Amniotic epithelial cell (primary cell): ENCODE measurements at regions not wholly inside any gene's neighbourhood (a gene's known extent, or its start where the extent isn't known, plus 50 kb on each side); places are given as distances from the start of the nearest gene placed in this dataset.
"Not testable (repeated sequence)": the region's sequence is repeated elsewhere in the genome, so short reads cannot be mapped to it uniquely, and the experiment has no call there.

Source experiments
- DNase-seq: peaks from one replicate; pipeline ENCODE4 v3.0.0-alpha.2; 2010; ENCODE audit warnings: low read depth

DNA sequence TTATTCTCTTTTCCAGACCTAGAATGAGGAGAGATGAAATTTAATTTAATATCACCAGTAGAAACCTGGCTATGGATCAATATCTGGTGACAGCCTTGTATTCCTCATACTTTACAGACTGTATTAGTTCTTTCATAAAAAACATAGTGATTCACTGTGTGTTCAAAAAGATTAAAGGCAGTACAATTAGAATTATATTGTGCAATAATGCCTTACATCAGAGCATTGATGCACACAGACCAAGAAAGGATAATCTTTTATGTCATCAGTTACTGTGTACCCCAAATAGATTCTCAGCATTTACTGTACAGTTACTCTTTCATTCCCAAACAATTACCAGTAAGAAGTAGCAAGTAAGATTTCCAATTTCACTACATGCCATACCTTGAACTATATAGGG is 260.5 kb upstream of the ANXA10 start:
- peak; percentile 44 for DNase-seq

DNA sequence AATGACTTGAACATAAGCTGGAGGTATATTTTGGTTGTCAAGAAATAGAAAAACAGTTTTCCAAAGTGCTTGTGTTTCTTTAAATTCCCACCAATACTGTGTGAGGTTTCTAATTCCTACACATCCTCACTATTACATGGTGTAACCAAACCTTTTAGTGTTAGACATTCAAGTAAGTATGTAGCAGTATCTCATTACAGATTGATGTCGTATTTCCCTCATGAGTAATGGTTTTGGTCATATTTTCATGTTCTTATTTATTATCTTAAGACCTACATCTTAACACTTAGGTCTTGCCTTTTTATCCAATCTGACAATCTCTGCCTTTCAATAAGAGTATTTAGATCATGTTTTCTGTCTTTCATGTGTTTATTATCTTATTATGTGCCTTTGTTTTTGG is 253.7 kb upstream of the ANXA10 start:
- DNase-seq: no peak

DNA sequence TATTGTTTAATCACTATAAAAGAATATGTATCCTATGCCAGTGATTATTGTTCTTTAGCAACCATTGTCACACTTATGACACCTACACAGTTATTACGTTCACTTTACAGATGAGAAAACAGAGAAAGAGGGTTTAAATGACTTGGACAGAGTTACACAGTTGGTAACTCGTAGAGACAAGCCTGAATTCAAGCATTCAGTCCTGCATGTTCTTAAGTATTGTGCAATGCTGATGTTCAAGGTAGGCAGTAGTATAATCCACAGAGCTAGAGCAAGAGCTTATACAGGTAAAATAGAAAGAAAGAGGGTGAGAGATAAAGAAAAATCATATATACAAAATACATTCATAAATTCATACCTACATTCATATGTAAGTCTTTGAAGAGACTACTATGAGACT is 249.8 kb upstream of the ANXA10 start:
- DNase-seq: no peak

DNA sequence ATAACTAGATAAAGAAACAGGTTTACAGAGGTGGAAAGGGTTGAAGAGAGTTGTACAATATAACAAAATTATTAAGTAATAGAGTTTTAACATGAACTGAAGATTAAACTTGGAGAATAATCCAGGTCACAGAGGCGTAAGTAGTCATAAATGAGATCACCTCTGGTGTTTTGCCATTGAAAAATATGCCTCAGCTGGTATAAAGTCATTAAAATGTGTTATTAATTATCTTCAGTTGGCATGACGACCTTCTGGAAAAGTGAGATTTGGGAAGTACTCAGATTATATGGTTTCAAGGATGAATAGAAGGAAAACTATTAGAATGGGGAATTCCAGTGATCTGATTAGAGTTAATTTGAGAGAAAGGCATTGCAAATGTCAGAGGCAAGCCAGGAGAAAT is 237.5 kb upstream of the ANXA10 start:
- DNase-seq: no peak

DNA sequence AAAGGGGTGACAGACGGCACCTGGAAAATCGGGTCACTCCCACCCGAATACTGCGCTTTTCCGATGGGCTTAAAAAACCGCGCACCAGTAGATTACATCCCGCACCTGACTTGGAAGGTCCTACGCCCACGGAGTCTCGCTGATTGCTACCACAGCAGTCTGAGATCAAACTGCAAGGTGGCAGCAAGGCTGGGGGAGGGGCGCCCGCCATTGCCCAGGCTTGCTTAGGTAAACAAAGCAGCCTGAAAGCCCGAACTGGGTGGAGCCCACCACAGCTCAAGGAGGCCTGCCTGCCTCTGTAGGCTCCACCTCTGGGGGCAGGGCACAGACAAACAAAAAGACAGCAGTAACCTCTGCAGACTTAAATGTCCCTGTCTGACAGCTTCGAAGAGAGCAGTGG is 234.2 kb upstream of the ANXA10 start:
- DNase-seq: not testable (repeated sequence)

DNA sequence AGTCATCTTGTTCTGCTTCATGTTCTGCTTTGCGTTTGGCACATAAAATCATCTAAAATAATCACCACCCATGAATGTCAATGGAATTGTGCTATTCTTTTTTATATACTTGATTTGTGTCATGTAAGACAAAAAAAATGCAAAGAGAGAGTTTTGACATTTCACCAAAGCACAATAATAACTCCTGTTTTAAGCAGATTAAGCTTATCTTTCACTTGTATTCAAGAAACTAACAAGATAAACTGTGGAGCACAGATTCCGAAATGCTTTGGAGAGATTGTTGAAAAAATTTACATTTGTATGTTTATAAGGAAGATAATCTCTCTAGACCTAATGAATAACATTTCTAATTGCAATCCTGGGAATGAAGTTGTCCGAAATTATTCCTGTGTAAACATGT is 225.1 kb upstream of the ANXA10 start:
- no peak for DNase-seq

DNA sequence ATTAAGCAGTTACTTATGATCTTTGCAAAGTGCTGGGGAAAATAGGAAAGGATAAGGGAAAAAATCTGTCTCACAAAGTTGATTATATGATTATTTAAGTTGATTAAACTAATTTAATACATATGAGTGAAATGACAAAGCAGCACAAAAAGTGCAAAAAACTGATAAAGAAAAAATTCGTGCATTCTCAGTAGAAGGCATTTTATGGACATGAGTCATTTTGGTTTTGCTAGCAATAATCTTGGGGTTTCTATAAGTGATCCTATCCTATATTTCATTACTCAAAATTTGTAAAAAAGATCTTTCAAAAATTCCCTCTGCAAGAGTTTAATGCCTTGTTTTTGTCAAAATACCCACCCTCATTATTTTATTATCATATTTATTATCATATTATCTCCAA is 224.2 kb upstream of the ANXA10 start:
- DNase-seq: peak; percentile 23

DNA sequence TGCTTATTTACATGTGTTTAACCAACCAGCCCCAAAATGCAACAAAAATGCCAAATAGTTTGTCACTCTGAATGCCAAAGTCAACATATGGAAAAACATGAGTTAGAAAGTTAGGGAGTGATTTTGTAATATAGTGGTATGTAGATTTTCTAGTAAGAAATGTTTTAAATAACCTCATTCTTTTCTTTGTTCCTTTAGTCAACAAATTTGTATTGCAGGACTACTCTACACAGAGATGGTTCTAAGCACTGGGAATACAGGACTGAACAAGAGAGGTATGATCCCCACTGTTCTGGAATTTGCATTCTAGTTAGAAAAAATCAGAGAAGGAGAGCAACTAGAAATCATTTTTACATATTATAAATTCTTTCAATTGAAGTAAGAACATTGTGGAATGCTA is 218.8 kb upstream of the ANXA10 start:
- DNase-seq: no peak

DNA sequence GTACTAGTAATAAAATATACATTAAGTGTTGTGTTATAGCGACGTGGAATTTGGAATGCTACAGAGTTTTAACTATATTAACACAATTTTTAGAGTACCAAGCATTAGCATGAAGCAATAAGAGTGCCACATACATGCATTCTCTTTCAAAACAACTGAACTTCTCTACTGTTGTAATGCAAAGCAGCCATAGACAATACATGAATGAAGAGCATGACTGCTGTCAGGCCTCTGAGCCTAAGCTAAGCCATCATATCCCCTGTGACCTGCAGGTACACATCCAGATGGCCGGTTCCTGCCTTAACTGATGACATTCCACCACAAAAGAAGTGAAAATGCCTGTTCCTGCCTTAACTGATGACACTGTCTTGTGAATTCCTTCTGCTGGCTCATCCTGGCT is 216.2 kb upstream of the ANXA10 start:
- DNase-seq: not testable (repeated sequence)

DNA sequence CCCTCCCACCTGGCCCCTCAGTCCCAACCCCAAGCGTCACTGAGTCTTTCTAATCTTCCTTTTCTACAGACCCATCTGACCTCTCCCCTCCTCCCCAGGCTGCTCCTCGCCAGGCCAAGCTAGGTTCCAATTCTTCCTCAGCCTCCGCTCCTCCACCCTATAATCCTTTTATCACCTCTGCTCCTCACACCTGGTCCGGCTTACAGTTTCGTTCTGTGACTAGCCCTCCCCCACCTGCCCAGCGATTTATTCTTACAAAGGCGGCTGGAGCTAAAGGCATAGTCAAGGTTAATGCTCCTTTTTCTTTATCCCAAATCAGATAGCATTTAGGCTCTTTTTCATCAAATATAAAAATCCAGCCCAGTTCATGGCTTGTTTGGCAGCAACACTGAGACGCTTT is 214.5 kb upstream of the ANXA10 start:
- not testable (repeated sequence) for DNase-seq

DNA sequence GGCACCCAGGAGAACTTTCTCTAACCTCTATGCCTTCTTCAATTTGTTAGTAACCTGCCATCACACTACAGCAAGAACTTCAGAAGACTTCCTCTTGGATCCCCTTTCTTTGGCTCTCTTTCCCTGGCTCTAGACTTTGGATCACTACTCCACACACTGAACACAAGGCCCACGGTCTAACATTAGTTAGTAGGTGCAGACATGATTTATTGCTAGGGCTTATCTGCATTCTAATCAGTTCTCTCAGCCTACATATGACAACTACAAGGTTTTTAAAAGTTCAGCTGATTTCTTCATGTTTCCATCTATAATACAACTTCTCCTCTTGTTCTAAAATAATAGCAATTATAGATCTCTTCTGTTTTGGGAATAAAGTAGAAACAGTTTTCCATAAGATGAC is 209.1 kb upstream of the ANXA10 start:
- DNase-seq: peak; percentile 77

DNA sequence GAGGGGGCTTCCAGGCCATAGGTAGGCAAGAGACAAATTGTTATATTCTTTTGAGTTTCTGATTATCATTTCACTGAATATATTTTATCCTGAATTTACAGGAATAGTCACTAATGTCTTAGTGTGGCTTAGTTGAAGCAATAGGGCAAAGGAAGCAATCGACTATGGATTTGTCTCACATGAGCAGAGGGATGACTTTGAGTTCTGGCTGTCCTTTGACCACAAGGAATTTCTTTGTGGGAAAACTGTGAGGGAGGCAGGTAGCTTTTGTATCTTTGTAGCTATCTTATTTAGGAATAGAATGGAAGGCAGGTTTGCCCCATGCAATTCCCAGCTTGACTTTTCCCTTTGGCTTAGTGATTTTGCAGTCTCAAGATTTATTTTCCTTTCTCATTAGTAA is 207.3 kb upstream of the ANXA10 start:
- DNase-seq: no peak

DNA sequence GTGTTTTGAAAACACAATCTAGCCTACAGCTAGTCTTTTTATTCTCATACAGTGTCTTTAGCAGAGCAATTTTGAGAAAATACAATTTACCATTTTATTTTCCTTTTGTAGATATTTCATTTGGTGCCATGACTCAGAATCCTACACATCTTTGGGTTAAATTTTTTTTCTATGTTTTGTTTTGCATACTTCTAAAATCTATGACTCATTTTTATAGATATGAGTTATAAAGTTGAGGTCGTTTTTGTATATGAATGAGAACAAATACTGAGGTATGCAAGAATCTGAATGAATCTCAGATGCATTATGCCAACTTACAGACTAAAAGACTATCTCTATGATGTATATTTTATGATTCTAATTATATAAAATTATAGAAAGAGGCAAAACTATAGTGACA is 206.5 kb upstream of the ANXA10 start:
- no peak for DNase-seq

DNA sequence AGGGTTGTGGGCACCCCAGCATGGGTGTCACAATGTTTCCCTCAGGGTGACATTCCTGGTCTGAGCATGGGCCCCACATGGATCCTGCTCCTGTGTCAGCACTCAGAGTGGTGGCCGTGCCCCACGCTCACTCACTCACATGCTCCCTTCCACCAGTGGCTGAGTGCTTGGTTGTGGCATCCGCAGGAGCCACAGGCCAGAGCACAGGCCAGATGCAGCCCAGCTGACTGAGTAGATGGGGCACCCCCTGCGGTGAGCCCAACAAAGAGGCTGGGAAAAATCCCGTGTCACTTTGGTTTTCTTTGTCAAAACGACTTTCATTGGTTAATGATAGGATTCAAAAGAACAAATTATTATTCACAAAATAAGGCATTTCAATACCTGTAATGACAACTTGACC is 204.6 kb upstream of the ANXA10 start:
- DNase-seq: no peak

DNA sequence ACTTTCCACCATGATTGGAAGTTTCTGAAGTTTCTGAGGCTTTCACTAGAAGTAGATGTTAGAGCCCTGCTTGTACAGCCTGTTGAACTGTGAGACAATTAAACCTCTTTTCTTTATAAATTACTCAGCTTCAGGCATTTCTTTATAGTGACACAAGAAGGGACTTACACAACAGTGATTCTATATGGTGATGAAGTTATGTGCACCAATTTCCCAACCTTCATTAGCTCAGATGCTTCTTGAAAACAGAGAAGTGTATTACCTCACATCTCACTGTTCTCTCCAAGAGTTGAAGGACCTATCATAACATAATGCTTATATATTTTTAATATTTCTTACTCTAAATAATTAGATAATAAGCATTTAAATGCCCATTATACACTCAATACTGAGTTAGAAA is 202.1 kb upstream of the ANXA10 start:
- peak; percentile 29 for DNase-seq

DNA sequence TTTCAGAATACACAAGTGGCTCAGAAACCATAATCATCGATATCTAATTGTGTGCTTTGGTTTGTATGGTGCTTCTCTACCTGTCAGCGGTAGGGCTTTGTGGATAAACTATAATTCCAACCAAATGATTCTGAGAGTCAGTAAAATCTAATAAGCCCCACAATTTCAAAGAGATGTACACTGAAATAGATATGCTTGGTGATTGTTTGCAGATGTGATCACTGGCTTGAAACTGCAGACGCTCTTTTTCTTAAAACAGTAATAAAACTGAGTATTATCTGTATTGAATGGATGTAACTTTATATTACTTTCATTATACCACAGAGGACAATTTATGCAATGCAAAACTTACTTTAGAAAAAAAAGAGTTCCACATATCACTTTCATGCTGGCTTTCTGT is 198.8 kb upstream of the ANXA10 start:
- no peak for DNase-seq

DNA sequence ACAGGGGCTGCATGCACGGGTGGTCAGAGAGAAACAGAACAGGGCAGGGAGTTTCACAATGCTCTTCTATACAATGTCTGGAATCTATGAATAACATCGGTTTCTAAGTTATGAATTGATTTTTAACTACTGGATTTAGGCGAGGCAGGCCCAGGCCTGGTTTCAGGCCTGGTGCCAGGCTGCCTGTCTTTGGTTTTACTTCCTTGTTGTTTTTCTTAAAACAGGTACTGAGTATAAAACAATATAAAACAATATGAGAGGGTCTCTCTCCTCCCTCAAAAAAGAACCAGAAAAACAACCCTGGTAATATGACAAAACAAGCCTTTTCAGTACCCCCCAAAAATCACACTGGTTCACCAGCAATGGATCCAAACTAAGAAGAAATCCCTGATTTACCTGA is 196.1 kb upstream of the ANXA10 start:
- not testable (repeated sequence) for DNase-seq

DNA sequence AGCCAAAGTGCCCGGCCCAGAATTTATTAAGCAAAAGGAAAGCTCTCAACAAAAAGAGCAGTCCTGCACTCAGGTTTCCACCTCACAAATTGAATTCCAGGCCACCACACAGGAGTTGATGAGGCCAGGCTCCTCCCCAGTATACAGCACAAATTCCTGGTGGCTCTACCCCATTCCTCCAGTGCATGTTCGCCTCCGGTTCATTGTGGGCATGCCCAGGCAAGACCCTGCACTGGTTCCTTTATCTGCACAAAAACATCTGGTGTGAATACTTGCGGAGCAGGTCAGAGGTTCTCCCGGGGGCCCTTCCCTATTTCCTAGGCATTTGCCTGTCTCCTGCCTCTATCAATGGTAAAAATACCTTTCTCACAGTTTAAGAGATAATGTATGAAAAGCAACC is 195.2 kb upstream of the ANXA10 start:
- DNase-seq: peak; percentile 31

DNA sequence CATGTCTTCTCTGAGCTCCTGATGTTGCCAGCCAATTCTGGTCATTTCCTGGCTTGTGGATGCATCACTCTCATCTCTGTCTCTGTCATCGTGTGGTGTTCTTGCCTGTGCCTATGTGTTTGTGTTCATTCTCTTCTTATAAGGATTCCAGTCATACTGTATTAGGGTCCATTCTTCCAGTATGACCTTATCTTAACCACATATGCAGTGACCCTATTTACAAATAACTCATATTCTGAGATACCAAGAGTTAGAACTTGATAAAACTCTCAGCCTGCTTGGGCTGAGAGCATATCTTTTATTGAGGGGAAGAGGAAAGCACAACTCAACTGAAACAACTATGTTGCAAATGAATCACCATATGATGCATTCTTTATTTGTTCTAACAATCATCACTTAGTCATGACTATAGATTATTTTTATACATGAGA is 189.0 kb upstream of the ANXA10 start:
- peak; percentile 60 for DNase-seq

DNA sequence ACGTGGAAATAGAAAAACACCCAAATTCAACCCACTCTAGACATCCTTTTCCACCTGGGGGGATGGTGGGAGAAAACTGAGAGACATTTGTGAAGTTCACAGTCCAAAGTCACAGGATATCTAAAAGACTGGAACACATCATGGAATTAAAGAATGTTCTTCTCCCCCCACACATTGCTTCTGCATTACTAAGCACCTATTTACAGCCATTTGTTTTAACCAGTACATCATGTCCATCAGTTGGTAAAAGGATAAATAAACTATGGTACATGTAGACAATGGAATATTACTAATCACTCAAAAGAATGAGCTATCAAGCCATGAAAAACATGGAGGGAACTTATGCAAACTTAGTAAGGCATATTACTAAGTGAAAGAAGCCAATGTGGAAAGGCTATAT is 185.5 kb upstream of the ANXA10 start:
- DNase-seq: peak; percentile 48

DNA sequence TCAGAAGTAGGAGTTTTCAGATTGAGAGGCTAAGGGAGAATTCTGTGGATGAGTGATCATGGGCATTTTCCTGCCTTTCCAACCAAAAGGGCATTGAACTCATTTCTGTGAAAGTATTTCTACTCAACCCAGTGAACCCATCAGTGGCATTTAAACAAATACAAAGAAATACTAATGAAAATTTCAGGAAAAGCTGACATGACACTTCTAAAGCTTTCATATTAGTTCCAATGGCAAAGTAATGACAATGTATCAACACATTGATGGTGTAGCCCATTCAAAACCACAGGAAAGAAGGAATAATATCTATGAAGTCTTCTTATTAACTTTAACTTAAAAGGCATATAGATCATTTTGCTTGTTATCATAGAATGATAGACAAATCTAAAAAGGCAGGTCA is 183.5 kb upstream of the ANXA10 start:
- no peak for DNase-seq

DNA sequence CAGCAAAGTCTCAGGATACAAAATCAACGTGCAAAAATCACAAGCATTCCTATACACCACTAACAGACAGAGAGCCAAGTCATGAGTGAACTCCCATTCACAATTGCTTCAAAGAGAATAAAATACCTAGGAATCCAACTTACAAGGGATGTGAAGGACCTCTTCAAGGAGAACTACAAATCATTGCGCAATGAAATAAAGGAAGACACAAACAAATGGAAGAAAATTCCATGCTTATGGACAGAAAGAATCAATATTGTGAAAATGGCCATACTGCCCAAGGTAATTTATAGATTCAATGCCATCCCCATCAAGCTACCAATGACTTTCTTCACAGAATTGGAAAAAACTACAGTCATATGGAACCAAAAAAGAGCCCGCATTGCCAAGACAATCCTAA is 179.8 kb upstream of the ANXA10 start:
- not testable (repeated sequence) for DNase-seq

DNA sequence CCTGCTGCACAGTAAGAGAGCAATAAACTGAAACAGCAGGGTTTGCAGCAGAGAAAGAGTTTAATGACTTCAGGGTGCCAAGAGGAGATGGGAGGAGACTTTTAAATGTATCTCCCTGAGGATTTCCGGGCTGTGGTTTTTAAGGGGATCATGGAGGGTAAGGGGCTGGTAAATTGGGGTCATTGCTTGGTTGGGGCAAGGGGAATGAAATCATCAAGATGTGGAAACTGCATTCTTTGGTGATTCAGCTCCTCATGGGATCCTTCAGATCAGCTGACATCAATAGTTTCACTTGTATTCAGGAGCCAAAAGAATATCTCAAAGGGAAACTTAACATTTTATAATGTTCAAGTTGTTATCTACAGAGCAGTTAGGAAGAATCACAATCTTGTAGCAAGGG is 174.3 kb upstream of the ANXA10 start:
- peak; percentile 16 for DNase-seq

DNA sequence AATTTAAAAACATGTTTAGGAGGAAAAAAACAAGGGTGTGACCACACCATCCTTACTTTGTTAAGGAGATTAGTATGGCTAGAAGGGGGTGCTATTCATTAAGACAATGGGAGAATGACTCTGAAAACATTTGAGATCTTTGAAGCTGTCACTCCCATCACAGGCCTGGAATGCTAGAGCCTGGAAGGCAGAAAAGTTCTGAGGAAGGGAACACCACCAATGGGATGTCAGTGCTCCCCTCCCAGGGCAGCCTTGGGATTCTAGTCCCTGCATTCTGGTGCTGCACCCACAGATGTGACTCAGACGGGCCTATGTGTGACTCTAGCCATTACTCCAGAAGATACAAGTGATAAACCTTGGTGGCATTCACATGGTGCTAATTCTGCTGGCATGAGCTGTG is 162.2 kb upstream of the ANXA10 start:
- no peak for DNase-seq

DNA sequence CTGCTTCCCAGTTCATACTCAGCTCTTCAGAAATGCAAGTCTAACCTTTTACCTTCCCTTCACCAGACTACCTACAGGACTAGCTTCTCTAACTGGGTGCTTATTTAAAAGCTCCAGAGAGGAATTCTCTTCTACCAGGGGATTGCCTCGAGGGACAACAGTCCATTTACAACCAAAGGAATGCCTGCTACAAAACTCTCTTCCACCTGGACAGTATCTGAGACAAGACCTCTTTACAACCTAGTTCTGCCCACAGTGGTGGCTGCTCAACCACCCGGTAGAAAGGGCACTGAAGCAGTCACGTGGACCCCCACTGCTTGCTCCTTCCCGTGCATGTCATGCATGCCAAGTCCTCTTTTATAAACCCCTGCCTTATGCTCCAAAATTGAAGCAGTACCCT is 158.1 kb upstream of the ANXA10 start:
- DNase-seq: no peak
